SJCRH30 (cell line): ENCODE measurements at regions not wholly inside any gene's neighbourhood (a gene's known extent, or its start where the extent isn't known, plus 50 kb on each side); places are given as distances from the start of the nearest gene placed in this dataset.
"Not testable (repeated sequence)": the region's sequence is repeated elsewhere in the genome, so short reads cannot be mapped to it uniquely, and the experiment has no call there.

Experiments used
- DNase-seq, 2 experiments: peaks; one replicate each; pipeline ENCODE4 v3.0.0-alpha.2; 2015 to 2020
- H3K27ac ChIP-seq: fragments of 250-450 bp; sonication (Bioruptor Pico); 2 replicates; pipeline ENCODE4 v1.5.1; 2020; ENCODE audit warnings: mild to moderate bottlenecking, moderate library complexity
- H3K27me3 ChIP-seq: fragments of 250-450 bp; sonication (Bioruptor Pico); 2 replicates; pipeline ENCODE4 v1.5.1; 2020; ENCODE audit warnings: mild to moderate bottlenecking, moderate library complexity
- H3K36me3 ChIP-seq: fragments of 250-450 bp; sonication (Bioruptor Pico); 2 replicates; pipeline ENCODE4 v1.5.1; 2020; ENCODE audit warnings: mild to moderate bottlenecking, moderate library complexity
- H3K4me1 ChIP-seq: fragments of 250-450 bp; sonication (Bioruptor Pico); 2 replicates; pipeline ENCODE4 v1.5.1; 2020; ENCODE audit warnings: mild to moderate bottlenecking, moderate library complexity
- H3K4me3 ChIP-seq: fragments of 250-450 bp; sonication (Bioruptor Pico); 2 replicates; pipeline ENCODE4 v1.5.1; 2020; ENCODE audit warnings: mild to moderate bottlenecking, moderate library complexity
- H3K9me3 ChIP-seq: fragments of 250-450 bp; sonication (Bioruptor Pico); replicated peaks from 2 replicates; pipeline ENCODE4 v1.5.1; 2020; ENCODE audit warnings: mild to moderate bottlenecking, moderate library complexity

GRCh38 chr12:82600379-82600778 is 86.3 kb upstream of the TMTC2 start:
- DNase-seq, result no peak
- Histone ChIP-seq H3K9me3 (no peaks in the 10 kb centered on the region), H3K27ac (no peak overlapping the region), H3K4me1 (peaks cover 12% of the 10 kb centered on the region), H3K4me3 (no peak overlapping the region), H3K36me3 (no peaks in the 10 kb centered on the region), H3K27me3 (no peaks in the 10 kb centered on the region; the same call in 1 of the 2 replicates)

GRCh38 chr12:82603647-82604046 is 83.1 kb upstream of the TMTC2 start:
- H3K36me3 ChIP-seq, H3K9me3 ChIP-seq, H3K27me3 ChIP-seq, H3K4me3 ChIP-seq, H3K27ac ChIP-seq, H3K4me1 ChIP-seq: not testable (repeated sequence)
- DNase-seq, result peak in 1 of 2 experiments; percentile 29

- Histone ChIP-seq H3K4me1 (peaks cover 8% of the 10 kb centered on the region), H3K9me3 (no peaks in the 10 kb centered on the region), H3K27me3 (no peaks in the 10 kb centered on the region), H3K4me3 (no peak overlapping the region), H3K27ac (no peak overlapping the region), H3K36me3 (no peaks in the 10 kb centered on the region)
- DNase-seq, result no peak
These were observed 81.6 kb upstream of the TMTC2 start for GRCh38 chr12:82605115-82605514.

- H3K27me3 ChIP-seq, result no peaks in the 10 kb centered on the region
- no peak for DNase-seq
- no peak overlapping the region for H3K27ac ChIP-seq
These were observed 78.0 kb upstream of the TMTC2 start for GRCh38 chr12:82608706-82609105.

GRCh38 chr12:82609234-82609914 is 77.3 kb upstream of the TMTC2 start:
- Histone ChIP-seq H3K27ac (no peak overlapping the region), H3K9me3 (no peaks in the 10 kb centered on the region), H3K36me3 (no peaks in the 10 kb centered on the region), H3K4me3 (no peak overlapping the region), H3K4me1 (no peaks in the 10 kb centered on the region), H3K27me3 (no peaks in the 10 kb centered on the region)
- no peak for DNase-seq

More at GRCh38 chr12:82608706-82609105, 78.0 kb upstream of the TMTC2 start:
- H3K36me3 ChIP-seq, result no peaks in the 10 kb centered on the region
- H3K4me3 ChIP-seq, result no peak overlapping the region
- H3K9me3 ChIP-seq, result no peaks in the 10 kb centered on the region
- peaks cover 5% of the 10 kb centered on the region for H3K4me1 ChIP-seq

GRCh38 chr12:82619644-82620043 is 67.1 kb upstream of the TMTC2 start:
- no peak for DNase-seq
- H3K4me1 ChIP-seq, result no peaks in the 10 kb centered on the region

DNA sequence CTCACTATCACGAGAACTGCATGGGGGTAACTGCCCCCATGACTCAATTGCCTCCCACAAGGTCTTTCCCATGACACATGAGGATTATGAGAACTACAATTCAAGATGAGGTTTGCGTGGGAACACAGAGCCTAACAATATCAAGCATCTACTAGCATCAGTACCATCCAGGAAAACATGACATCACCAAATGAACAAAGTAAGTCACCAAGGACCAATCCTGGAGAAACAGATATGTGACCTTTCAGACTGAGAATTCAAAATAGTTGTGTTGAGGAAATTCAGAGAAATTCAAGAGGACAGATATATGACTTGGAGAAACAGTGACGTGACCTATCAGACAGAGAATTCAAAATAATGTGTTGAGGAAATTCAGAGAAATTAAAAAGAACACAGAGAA is 65.8 kb upstream of the TMTC2 start:
- H3K27me3 ChIP-seq, result no peaks in the 10 kb centered on the region
- no peaks in the 10 kb centered on the region for H3K4me1 ChIP-seq
- H3K27ac ChIP-seq, result no peak overlapping the region
- no peaks in the 10 kb centered on the region for H3K36me3 ChIP-seq
- no peak overlapping the region for H3K4me3 ChIP-seq
- DNase-seq, result no peak
- no peaks in the 10 kb centered on the region for H3K9me3 ChIP-seq

More at GRCh38 chr12:82619644-82620043, 67.1 kb upstream of the TMTC2 start:
- Histone ChIP-seq H3K27me3 (no peaks in the 10 kb centered on the region), H3K27ac (no peak overlapping the region), H3K36me3 (no peaks in the 10 kb centered on the region), H3K4me3 (no peak overlapping the region), H3K9me3 (no peaks in the 10 kb centered on the region)

DNA sequence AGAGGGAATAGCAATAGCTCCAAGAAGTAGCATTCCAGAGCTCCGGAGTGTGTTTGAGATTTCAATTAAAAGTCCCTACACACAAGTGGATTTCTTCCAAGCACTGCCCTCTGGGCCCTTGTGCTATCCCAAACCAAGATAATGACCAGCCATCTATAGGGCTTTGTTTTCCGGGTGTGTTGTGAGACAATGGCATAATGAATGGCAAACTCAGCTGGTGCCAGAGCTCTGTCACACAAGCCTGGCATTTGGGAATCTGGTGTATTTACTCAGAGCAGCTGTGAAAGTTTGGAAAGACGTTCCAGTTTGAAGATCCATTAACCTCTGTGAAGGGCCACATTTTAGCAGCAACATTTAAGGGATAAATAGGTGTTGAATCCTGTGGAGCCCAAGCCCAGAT is 61.2 kb upstream of the TMTC2 start:
- peak; percentile 5 to 29 for DNase-seq
- Histone ChIP-seq H3K9me3 (no peaks in the 10 kb centered on the region), H3K27me3 (no peaks in the 10 kb centered on the region)

DNA sequence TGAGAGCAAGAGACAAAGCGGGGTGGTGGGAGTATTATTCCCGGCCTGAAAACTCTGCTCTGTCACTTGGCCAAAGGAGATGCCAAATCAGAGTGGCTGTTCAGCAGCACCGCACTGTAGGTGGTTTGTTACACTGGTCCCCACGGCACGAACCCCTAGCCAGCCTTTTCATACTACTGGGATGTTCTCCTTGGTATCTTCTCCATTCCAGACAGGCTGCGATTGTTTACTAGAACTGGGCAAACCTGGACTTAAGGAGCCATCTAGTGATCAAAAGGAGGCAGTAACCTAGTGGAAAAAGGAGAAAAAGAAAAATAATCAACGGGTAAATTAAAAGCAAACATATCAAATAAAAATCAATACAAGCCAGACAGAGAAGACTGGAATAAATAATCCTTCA is 58.9 kb upstream of the TMTC2 start:
- Histone ChIP-seq H3K4me3 (no peak overlapping the region), H3K27ac (no peak overlapping the region), H3K9me3 (no peaks in the 10 kb centered on the region), H3K27me3 (no peaks in the 10 kb centered on the region), H3K4me1 (no peaks in the 10 kb centered on the region), H3K36me3 (no peaks in the 10 kb centered on the region)
- peak in 1 of 2 experiments; percentile 32 for DNase-seq

More for the DNA sequence above, 61.2 kb upstream of the TMTC2 start:
- no peak overlapping the region for H3K27ac ChIP-seq
- H3K36me3 ChIP-seq, result no peaks in the 10 kb centered on the region
- H3K4me3 ChIP-seq, result no peak overlapping the region
- H3K4me1 ChIP-seq, result no peaks in the 10 kb centered on the region

DNA sequence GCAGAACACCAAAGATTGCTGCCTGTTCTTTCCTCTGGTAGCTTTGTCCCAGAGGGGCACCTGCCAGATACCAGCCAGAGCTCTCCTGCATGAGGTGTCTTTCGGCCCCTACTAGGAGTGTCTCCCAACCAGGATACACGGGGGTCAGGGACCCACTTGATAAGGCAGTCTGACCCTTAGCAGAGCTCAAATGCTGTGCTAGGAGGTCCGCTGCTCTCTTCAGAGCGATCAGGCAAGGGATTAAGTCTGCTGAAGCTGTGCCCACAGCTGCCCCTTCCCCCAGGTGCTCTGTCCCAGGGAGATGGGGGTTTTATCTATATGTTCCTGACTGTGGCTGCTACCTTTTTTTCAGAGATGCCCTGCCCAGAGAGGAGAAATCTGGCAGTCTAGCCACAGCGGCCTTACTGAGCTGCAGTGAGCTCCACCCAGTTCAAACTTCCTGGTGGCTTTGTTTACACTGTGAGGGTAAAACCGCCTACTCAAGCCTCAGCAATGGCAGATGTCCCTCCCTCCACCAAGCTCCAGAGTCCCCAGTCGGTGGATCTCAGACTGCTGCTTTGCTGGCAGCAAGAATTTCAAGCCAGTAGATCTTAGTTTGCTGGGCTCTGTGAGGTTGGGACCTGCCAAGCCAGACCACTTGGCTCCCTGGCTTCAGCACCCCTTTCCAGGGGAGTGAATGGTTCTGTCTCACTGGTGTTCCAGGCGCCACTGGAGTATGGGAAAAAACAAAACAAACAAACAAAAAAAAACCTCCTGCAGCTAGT is 52.0 kb upstream of the TMTC2 start:
- peak; percentile 47 to 55 for DNase-seq
- Histone ChIP-seq H3K27ac (peak overlapping the region; percentile 72), H3K4me3 (peak overlapping the region; percentile 50)
- H3K4me1 ChIP-seq, H3K27me3 ChIP-seq, H3K9me3 ChIP-seq, H3K36me3 ChIP-seq: not testable (repeated sequence)

GRCh38 chr12:82635263-82635662 is 51.4 kb upstream of the TMTC2 start:
- Histone ChIP-seq H3K9me3 (no peaks in the 10 kb centered on the region), H3K27ac (peak overlapping the region; percentile 72), H3K36me3 (no peaks in the 10 kb centered on the region), H3K4me3 (peak overlapping the region; percentile 50), H3K4me1 (no peaks in the 10 kb centered on the region), H3K27me3 (no peaks in the 10 kb centered on the region)
- peak; percentile 65 to 68 for DNase-seq
